HG03521 (cell line): ENCODE measurements at regions not wholly inside any gene's neighbourhood (a gene's known extent, or its start where the extent isn't known, plus 50 kb on each side); places are given as distances from the start of the nearest gene placed in this dataset.
"Not testable (repeated sequence)": the region's sequence is repeated elsewhere in the genome, so short reads cannot be mapped to it uniquely, and the experiment has no call there.

Source experiments
- ATAC-seq: cut with Tn5 transposase; IDR thresholded peaks from one replicate; pipeline ENCODE4 v1.9.1; 2021; ENCODE audit warnings: mild to moderate bottlenecking, moderate library complexity; ENCODE audit not compliant: unreplicated experiment

DNA sequence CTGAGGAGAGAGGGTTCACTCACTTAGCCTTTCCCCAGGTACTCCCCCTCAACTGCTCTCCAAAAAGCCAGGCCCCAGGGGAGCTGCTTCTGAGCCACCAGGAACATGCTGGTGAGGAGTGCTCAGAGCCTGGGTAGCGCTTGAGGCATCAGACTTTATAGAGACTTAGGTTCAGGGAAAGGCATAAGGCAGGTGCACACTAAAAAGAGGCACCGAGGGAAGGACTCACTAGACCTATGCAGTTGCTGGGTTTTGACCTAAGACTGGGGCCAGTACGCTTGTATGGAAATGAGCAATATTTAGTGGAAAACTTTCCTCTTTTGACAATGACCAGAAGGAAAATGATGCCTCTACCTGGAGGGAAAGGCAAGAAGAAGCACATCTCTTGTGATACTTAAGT, 589.1 kb downstream of the RPIA start:
- ATAC-seq: not testable (repeated sequence)

DNA sequence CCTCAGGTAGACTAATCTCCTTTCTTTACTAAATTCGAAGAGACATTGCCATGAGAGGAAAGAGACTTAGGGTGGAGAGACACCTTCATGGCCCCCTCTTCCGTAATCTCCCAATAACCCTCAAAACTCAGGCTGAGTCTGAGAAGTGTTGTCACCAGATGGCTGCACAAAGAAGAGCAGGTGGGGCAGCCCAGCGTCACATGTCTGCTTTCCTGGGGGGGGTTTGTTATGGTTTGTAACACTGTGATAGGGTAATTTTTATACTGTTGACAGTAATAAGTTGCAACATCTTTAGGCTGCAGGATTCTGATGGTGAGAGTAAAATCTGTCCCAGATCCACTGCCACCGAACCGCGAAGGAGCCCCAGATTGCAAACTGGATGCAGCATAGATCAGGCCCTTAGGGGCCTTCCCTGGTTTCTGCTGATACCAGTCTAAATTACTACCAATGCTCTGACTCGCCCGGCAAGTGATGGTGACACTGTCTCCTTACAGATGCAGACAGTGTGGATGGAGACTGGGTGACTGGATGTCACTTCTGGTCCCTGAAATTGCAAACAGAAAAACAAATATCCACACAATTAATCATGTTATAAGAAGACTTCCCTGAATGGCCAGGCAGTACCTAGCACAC, 595.1 kb downstream of the RPIA start:
- ATAC-seq: not testable (repeated sequence)

GRCh38 chr2:89287084-89287483, 595.6 kb downstream of the RPIA start:
- ATAC-seq: not testable (repeated sequence)

- not testable (repeated sequence) for ATAC-seq
Observed at GRCh38 chr2:89291717-89292298, 600.3 kb downstream of the RPIA start.

DNA sequence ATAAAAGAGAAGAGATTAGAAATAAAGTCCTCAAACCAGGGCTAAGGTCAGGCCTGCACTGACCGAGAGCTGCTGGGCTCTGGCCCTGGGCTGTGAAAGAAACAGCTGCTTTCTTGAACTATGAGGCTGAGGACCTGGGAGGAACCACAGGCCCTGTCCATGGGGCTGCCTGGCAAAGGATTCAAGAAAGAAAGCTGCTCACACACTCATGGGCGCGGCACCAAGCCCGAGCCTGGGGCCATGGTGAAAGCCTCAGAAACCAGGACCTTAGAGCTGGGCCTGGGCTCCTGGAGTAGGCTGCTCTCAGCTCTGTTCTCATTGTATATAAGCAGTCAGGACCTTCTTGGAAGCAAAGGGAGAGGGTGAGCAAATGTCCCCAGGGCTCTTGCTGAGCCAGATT, 601.9 kb downstream of the RPIA start:
- not testable (repeated sequence) for ATAC-seq

DNA sequence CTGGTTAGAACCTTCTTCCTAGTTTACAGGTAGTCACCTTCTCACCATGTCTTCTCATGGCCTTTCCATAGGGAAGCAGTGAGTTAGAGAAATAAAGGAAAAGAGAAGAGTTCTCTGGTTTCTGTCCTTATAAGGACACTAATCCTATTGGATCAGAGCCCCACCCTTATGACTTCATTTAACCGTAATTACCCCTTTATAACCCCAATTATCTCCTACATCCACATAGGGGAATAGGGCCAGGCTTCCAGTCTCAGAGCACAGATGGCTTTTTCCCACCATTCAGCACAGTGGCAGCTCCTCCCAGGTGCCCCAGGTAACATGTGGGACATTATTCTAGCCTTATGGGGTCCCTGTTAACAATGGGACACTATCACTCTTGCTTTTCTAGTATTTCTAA, 602.9 kb downstream of the RPIA start:
- not testable (repeated sequence) for ATAC-seq

GRCh38 chr2:89296820-89297398, 605.4 kb downstream of the RPIA start:
- not testable (repeated sequence) for ATAC-seq

- not testable (repeated sequence) for ATAC-seq
Observed at GRCh38 chr2:89299196-89299595, 607.7 kb downstream of the RPIA start.

GRCh38 chr2:89305623-89306022, 614.1 kb downstream of the RPIA start:
- ATAC-seq: not testable (repeated sequence)

DNA sequence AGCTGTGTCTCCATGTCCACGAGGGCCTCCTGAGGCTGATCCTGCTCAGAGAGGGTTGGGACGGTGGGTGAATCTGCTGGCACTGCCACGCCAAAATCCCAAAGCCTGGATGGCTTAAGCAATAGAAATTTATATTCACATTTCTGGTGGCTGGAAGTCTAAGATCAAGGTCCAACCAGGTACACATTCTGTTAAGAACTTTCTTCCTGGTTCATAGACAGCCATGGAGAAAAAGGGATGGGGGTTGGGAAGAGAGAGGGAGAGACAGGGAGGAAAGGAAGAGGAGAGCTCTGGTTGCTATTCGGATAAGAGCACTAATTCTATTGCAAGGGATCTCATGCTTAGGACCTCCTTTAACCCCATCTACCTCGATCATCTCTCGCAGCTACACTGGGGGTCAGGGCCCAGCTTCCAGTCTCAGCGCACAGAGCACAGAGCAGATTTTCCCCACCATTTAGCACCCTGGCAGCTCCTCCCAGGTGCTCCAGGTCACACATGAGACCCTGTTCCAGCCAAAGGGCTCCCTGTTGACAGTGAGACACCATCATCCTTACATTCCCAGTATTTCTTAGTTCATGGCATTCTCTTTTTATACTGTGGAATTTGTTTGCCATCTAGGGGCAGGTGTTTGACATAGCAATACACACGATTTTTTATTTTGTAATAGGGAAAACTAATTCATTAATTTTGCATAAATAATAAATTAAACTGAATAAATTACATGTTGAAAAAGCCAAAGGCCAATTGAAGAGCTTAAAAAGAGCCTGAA, 615.6 kb downstream of the RPIA start:
- not testable (repeated sequence) for ATAC-seq

DNA sequence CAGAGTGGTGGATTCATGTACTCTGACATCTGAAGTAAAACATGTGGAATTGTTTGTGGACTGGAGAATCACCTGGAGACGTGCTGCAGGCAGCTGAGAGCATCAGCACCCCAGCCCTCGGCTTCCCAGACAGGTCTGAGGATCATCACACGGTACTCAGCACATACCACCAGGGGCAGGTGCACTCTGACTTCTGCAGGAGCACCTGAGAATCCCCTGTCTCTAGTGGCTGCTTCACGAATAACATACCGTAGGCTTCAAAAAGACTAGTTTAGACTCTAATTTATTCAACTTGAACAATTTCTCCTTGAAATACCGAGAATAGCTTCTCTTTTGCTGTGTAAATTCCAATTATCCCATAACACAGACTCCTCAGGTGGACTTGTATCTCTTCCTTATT, 627.5 kb downstream of the RPIA start:
- ATAC-seq: not testable (repeated sequence)

GRCh38 chr2:89325894-89326293, 634.4 kb downstream of the RPIA start:
- not testable (repeated sequence) for ATAC-seq

DNA sequence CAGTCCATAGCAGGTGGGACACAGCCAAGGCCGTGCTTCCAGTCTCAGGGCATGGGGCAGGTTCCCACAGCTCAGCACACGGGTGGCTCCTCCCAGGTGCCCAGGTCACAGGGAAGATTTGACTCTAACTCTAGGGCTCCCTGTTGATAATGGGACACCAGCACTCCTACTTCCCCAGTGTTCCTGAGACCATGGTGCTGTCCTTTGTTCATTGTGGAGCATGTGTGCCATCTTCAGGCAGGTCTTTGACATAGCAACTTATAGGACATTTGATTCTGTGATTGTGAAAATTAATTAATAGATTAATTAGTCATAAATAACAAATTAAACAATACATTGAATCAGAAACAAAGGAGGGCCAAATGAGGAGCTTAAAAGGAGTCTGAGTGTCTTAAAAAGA, 635.0 kb downstream of the RPIA start:
- ATAC-seq: not testable (repeated sequence)

DNA sequence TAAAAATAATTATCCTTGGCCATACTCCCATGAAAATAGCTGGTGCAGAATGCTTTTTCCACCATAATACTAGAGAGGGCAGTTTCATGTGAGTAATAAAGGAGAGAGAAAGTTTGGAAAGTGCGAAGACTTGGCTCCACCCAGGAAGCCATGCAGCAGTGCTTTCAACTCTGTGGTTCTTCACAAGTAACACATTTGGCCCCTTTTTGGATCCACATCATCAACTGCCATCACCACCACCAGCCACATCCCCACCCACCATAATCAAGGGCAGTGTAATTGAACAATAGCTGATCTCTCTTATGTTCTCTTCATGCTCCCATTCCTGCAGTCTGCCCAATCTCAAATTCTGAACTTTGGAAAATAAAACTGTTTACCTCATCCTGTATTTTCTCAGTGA, 637.3 kb downstream of the RPIA start:
- not testable (repeated sequence) for ATAC-seq
